IMR-90 (cell line): ENCODE measurements at regions not wholly inside any gene's neighbourhood (a gene's known extent, or its start where the extent isn't known, plus 50 kb on each side); places are given as distances from the start of the nearest gene placed in this dataset.

Source experiments
- FOS ChIP-seq: fragments of 150-350 bp; IDR thresholded peaks from 2 replicates; pipeline ENCODE4 v1.6.1; 2016; ENCODE audit warnings: low read depth, low read length
- MAZ ChIP-seq: IDR thresholded peaks from 2 replicates; pipeline ENCODE4 v1.6.1; 2012; ENCODE audit warnings: low read depth, mild to moderate bottlenecking, low read length, improper control_type of control experiment, moderate library complexity, borderline replicate concordance
- POLR2A ChIP-seq: IDR thresholded peaks from 2 replicates; pipeline ENCODE4 v1.6.1; 2012; ENCODE audit warnings: mild to moderate bottlenecking, low read depth, low read length
- TF ChIP-seq, protein P1 (sequence below): conservative IDR thresholded peaks from 2 replicates; pipeline ENCODE4 v1.5.1; 2012; ENCODE audit warnings: mild to moderate bottlenecking, low read depth, low read length, improper control_type of control experiment

DNA sequence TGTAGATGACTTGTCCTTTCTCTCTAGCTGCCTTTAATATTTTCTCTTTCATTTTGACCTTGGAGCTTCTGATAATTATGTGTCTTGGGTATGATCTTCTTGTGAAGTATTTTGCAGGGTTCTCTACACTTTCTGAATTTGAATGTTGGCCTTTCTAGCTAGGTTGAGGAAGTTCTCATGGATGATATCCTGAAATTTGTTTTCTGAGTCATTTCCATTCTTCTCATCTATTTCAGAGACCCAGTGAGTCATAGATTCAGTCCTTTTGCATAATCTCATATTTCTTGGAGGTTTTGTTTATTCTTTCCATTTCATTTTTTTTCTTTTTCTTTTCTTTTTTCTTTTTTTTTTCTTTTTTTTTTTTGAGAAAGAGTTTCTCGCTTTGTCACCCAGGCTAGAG, 585.7 kb upstream of the PABPC4L start:
- TF ChIP-seq, protein P1, sequence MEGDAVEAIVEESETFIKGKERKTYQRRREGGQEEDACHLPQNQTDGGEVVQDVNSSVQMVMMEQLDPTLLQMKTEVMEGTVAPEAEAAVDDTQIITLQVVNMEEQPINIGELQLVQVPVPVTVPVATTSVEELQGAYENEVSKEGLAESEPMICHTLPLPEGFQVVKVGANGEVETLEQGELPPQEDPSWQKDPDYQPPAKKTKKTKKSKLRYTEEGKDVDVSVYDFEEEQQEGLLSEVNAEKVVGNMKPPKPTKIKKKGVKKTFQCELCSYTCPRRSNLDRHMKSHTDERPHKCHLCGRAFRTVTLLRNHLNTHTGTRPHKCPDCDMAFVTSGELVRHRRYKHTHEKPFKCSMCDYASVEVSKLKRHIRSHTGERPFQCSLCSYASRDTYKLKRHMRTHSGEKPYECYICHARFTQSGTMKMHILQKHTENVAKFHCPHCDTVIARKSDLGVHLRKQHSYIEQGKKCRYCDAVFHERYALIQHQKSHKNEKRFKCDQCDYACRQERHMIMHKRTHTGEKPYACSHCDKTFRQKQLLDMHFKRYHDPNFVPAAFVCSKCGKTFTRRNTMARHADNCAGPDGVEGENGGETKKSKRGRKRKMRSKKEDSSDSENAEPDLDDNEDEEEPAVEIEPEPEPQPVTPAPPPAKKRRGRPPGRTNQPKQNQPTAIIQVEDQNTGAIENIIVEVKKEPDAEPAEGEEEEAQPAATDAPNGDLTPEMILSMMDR: no peak
- no peak for TF ChIP-seq FOS
- no peak for TF ChIP-seq POLR2A
- TF ChIP-seq MAZ: no peak
